ENCODE measurements at regions not wholly inside any gene's neighbourhood (a gene's known extent, or its start where the extent isn't known, plus 50 kb on each side); places are given as distances from the start of the nearest gene placed in this dataset.
"Not testable (repeated sequence)": the region's sequence is repeated elsewhere in the genome, so short reads cannot be mapped to it uniquely, and the experiment has no call there.

DNA sequence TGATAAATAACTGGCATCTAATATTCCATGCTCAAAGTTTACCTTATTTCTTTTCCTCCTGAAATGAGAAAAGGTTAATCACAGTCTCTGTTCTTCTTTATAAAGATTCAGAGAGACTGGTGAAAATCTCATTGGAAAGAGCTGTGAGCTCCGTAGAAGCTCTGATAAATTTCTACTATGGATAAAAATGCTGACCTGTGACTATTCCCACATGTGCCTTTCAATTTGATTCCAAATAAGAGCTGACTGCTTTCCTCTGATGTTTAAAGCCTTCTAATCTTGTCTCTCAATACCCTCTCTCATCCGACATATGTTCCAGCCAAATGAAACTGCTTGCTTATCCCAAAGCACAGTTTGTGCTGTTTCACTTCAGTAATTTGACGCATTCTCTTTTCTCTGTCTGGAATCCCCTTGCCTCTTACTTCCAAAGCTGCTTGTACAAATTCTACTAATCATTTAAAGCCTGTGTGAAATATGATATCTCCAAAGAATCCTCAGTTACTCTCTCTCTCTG lies 130.1 kb downstream of the RTP4 start:
- no peak for DNase-seq (ENCODE audit: low spot score in 2 of 2)
- Histone ChIP-seq H3K9me3 (no peaks in the 10 kb centered on the region), H3K27ac (no peak overlapping the region), H3K27me3 (peaks cover 3% of the 10 kb centered on the region), H3K4me1 (no peaks in the 10 kb centered on the region), H3K4me3 (no peak overlapping the region), H3K36me3 (no peaks in the 10 kb centered on the region)
- TF ChIP-seq, protein P1, sequence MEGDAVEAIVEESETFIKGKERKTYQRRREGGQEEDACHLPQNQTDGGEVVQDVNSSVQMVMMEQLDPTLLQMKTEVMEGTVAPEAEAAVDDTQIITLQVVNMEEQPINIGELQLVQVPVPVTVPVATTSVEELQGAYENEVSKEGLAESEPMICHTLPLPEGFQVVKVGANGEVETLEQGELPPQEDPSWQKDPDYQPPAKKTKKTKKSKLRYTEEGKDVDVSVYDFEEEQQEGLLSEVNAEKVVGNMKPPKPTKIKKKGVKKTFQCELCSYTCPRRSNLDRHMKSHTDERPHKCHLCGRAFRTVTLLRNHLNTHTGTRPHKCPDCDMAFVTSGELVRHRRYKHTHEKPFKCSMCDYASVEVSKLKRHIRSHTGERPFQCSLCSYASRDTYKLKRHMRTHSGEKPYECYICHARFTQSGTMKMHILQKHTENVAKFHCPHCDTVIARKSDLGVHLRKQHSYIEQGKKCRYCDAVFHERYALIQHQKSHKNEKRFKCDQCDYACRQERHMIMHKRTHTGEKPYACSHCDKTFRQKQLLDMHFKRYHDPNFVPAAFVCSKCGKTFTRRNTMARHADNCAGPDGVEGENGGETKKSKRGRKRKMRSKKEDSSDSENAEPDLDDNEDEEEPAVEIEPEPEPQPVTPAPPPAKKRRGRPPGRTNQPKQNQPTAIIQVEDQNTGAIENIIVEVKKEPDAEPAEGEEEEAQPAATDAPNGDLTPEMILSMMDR (IDR thresholded peaks at IDR 0.05): no peak
- TF ChIP-seq POLR2A (IDR thresholded peaks at IDR 0.05): no peak
- no peak for TF ChIP-seq POLR2AphosphoS5 (IDR thresholded peaks at IDR 0.05)
- no peak for TF ChIP-seq EP300 (IDR thresholded peaks at IDR 0.05)
- WGBS: 51% methylated on average over 3 of the region's 3 CpGs

DNA sequence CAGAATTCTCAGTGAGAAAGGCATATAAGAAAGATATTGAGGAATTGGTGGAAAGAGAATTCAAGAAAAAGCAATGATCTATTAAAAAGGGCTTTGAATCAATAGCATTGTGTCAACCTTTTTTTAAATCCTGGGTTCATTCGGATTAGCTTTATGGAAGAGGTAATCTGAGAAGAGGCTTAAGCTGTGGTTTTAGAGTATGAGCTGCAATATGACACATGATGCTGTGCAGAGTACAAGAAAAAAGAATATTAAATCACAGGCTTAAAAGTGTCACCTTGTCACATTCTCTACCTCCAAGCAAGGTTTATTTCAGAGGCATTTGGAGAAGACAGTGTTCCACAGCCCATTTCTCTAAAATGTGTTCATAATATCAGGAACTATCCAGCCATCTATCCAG lies 128.9 kb downstream of the RTP4 start:
- H3K27me3 ChIP-seq: peaks cover 3% of the 10 kb centered on the region
- no peak for TF ChIP-seq POLR2AphosphoS5 (IDR thresholded peaks at IDR 0.05)
- no peak for TF ChIP-seq POLR2A (IDR thresholded peaks at IDR 0.05)
- no peak for TF ChIP-seq EP300 (IDR thresholded peaks at IDR 0.05)
- TF ChIP-seq, protein P1 (IDR thresholded peaks at IDR 0.05): no peak
- no peaks in the 10 kb centered on the region for H3K36me3 ChIP-seq
- 57% methylated on average over 1 of the region's 1 CpG for WGBS
- H3K4me3 ChIP-seq: no peak overlapping the region
- no peaks in the 10 kb centered on the region for H3K4me1 ChIP-seq
- no peaks in the 10 kb centered on the region for H3K9me3 ChIP-seq
- no peak overlapping the region for H3K27ac ChIP-seq
- no peak for DNase-seq (ENCODE audit: low spot score in 2 of 2)

DNA sequence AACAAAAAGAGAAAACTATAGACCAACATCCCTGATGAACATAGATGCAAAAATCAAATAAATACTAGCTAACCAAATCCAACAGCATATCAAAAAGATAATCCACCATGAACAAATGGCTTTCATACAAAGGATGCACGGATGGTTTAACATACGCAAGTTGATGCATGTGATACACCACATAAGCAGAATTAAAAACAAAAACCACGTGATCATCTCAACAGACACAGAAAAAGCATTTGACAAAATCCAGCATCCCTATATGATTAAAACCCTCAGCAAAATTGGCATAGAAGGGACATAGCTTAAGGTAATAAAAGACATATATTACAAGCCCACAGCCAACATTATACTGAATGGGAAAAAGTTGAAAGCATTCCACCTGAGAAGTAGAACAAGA lies 125.9 kb downstream of the RTP4 start:
- not testable (repeated sequence) for H3K4me3 ChIP-seq; H3K4me1 ChIP-seq; H3K27me3 ChIP-seq; DNase-seq (ENCODE audit: low spot score in 2 of 2); H3K36me3 ChIP-seq; H3K27ac ChIP-seq; H3K9me3 ChIP-seq
- WGBS: 80% methylated on average over 3 of the region's 3 CpGs

DNA sequence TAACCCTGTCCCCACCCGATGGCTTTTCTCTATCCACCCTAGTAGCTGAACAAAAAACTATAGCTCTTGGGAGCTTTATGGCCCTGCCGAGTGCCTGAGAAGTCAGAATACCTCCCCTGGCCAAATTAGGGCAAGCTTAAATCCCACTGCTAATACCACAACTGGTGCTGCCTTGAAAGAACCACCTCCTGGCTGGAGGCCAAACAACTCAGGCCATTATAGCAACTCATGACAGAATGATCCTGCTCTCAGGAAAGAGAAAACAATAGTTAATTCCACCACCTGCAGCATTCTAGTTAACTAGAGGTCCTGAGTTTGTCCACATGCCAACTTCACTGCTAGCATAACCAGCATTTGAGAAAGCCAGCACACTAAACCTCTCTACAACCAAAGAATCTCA lies 123.2 kb downstream of the RTP4 start:
- TF ChIP-seq, protein P1 (IDR thresholded peaks at IDR 0.05): no peak
- TF ChIP-seq EP300 (IDR thresholded peaks at IDR 0.05) (no peak), POLR2A (IDR thresholded peaks at IDR 0.05) (no peak), POLR2AphosphoS5 (IDR thresholded peaks at IDR 0.05) (no peak)
- no peak for DNase-seq (ENCODE audit: low spot score in 2 of 2)
- 89% methylated on average over 2 of the region's 2 CpGs for WGBS
- no peak overlapping the region for H3K4me3 ChIP-seq
- no peaks in the 10 kb centered on the region for H3K27me3 ChIP-seq
- no peak overlapping the region for H3K27ac ChIP-seq
- H3K36me3 ChIP-seq: no peaks in the 10 kb centered on the region
- H3K4me1 ChIP-seq: no peaks in the 10 kb centered on the region
- peaks cover 5% of the 10 kb centered on the region for H3K9me3 ChIP-seq

DNA sequence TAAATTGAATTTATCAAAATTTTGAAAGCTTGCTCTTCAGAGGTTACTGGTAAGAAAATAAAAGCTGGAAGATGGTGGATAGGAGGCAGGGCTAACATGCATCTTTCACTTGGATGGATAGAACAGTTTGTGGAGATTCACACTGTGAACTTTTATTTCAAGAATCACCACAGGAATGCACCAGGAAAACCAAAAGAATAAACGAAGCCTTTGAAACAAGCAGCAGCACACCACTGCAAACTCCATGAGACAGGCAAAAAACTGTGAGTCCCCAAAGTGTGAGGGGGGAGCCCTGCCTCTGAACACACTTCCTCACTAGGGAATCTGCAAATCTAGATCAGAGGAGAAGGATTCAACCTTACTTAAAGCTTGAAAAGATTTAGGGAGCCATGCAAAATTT lies 122.2 kb downstream of the RTP4 start:
- no peaks in the 10 kb centered on the region for H3K36me3 ChIP-seq
- TF ChIP-seq EP300 (IDR thresholded peaks at IDR 0.05) (no peak), POLR2A (IDR thresholded peaks at IDR 0.05) (no peak), POLR2AphosphoS5 (IDR thresholded peaks at IDR 0.05) (no peak)
- TF ChIP-seq, protein P1 (IDR thresholded peaks at IDR 0.05): no peak
- H3K27ac ChIP-seq: no peak overlapping the region

More for the DNA sequence above, 122.2 kb downstream of the RTP4 start:
- H3K27me3 ChIP-seq: no peaks in the 10 kb centered on the region
- 55% methylated on average over 1 of the region's 1 CpG for WGBS
- DNase-seq (ENCODE audit: low spot score in 2 of 2): no peak
- no peak overlapping the region for H3K4me3 ChIP-seq
- no peaks in the 10 kb centered on the region for H3K4me1 ChIP-seq
- peaks cover 5% of the 10 kb centered on the region for H3K9me3 ChIP-seq

All from suprapubic skin (tissue), 4 donors.